ENCODE measurements at regions not wholly inside any gene's neighbourhood (a gene's known extent, or its start where the extent isn't known, plus 50 kb on each side); places are given as distances from the start of the nearest gene placed in this dataset.
A peak's percentile ranks its signal among the peaks of the same experiment; 100 is the strongest.

DNA sequence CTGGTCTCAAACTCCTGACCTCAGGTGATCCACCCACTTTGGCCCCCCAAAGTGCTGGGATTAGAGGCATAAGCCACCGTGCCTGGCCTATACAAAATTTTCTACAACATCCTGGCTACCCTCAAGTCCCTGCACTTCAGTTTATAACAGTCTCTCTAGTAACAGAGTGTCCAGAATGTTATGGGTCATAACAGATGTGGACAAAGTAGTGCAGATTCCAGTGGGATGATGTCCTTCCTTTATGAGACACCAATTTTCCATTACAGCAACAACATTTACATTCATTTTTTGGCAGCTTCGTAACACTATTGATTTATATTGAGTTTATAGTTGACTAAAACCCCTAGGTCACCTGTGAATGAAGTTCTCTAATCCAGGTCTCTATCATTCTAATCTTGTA, 429.4 kb upstream of the PTBP2 start:
- no peak for DNase-seq (ENCODE audit: low read depth)

DNA sequence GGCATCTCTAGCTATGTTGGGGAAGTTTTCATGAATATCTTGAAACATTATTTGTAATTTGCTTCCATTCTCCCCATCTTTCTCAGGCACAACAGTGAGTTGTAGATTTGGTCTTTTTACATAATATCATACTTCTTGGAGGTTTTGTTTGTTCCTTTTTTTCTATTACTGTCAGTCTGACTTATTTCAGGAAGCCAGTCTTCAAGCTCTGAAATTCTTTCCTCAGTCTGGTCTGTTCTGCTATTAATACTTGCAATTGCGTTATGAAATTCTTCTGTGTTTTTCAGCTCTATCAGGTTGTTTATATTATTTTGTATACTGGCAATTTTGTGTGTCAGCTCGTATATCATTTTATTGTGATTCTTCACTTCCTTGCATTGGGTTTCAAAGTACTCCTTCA, 424.6 kb upstream of the PTBP2 start:
- DNase-seq (ENCODE audit: low read depth): no peak

DNA sequence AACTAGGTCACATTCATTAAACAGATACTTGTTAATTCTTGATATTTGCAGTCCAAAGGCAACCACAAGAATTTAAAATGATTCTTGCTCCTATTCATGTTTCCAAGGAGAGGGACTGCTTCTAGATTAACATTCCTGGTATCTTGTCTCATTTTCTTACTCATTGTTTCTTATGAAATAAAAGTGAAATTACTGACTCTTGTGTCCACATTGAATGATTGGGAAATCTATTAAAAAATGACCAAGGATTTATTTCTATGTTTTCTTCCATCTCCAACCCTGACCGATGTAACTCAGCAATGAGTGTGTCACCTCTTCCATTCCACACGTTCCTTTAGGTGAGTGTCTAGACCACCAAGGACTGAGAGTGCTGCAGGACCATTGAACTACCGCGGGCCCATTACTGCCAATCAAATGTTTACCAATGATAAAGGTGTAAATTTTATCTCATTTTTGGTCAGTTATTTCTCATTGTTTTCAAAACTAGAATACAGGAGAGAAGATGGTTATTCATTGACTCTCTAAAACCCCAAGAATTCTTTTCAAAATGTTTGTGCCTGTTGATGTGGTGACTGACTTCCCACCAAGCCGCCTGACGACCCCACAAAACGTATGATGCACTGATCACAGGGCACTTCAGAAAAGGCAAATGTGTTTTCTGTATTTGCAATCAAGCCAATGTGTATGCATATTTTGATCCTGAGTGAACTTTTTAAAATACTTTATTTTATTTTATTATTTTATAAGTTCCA, 414.6 kb upstream of the PTBP2 start:
- no peak for DNase-seq (ENCODE audit: low read depth)

GRCh38 chr1:96308314-96308713, 413.3 kb upstream of the PTBP2 start:
- DNase-seq (ENCODE audit: low read depth): no peak

GRCh38 chr1:96309783-96310182, 411.8 kb upstream of the PTBP2 start:
- no peak for DNase-seq (ENCODE audit: low read depth)

- no peak for DNase-seq (ENCODE audit: low read depth)
Measured at GRCh38 chr1:96313216-96313615, 408.4 kb upstream of the PTBP2 start.

DNA sequence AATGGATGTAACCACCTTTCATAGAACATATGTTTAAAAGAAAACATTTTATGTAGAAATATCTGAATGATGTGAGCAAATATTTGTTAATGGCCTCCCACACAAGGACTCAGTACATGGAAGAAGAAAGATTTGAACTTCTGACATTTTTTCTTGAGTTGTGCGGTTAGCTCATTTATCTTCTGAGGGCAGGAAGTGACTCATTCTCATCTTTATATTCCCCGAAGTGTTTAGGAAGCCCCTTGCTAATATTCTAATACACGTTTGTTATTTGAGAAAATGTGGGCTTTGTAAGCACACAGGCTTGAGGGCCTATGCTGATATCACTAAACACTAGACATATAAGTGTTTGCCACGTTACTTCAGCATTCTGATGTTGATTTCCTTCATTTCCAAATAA, 392.5 kb upstream of the PTBP2 start:
- DNase-seq (ENCODE audit: low read depth): peak; percentile 11

GRCh38 chr1:96331596-96331995, 390.0 kb upstream of the PTBP2 start:
- DNase-seq (ENCODE audit: low read depth): no peak

DNA sequence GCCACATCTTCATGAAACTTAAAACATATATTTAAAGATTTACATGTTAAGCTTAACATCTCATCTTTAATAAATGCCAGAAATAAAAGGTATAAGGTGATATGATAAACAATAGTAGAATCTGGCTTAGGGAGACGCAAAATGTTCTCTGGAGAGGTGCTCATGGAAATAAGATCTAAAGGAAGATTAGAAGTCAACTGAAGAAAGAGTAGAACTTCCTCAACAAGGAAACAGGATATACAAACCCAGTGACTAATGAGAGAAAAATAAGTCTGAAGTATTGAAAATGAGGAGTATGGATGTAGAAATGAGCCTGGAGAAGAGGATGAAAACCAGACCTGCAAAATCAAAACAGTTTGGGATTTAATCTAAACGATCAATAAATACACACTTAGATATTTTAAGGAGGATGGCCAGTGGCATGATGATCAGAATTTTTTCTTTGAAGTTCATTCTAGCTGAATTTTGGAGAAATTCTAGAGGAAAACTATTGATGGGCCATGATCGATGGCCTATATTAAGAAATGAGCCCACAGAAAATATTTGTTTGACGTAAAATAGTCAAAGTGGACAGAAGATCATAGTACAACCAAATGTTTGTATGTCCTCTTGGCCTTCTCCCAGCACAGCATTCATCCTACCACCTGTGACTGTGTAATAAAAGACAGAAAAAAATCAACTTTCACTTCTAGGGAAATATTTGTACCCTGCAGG, 387.9 kb upstream of the PTBP2 start:
- DNase-seq (ENCODE audit: low read depth): no peak

GRCh38 chr1:96334236-96334557, 387.4 kb upstream of the PTBP2 start:
- no peak for DNase-seq (ENCODE audit: low read depth)

DNA sequence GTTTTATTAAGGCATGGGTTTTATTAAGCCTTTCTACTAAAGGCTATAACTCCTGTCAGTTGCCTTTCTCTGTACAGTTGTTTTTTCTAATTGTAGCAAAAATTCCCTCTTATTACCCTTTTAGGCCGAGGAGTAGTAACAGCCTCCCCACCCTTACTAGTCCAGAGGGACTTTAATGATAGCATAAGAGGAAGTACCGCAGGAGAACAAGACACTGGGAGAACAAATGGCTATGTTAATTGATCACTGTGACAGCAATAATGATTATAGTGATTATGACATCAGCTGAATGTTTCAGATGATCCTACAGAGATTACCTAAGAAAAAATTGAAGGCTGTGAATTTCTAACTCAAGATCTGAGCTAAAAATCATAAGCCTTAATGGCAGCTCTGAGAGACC, 383.0 kb upstream of the PTBP2 start:
- no peak for DNase-seq (ENCODE audit: low read depth)

DNA sequence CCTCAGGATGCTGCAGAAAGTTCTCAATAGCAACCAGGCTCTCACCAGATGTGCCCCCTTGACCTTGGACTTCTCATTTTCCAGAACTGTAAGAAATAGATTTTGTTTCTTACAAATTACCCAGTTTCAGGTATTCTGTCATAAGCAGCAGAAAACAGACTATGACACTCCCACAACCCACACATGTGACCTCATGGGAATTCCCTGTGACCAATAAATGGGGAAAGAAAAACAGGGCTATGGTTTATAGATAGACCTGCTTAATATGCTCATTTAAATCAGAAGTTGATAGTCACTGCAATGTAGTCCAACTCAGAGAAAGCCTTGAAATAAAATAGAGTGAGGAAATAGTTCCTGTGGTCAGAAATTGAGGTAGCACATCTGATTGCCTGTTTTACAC, 380.9 kb upstream of the PTBP2 start:
- DNase-seq (ENCODE audit: low read depth): no peak

DNA sequence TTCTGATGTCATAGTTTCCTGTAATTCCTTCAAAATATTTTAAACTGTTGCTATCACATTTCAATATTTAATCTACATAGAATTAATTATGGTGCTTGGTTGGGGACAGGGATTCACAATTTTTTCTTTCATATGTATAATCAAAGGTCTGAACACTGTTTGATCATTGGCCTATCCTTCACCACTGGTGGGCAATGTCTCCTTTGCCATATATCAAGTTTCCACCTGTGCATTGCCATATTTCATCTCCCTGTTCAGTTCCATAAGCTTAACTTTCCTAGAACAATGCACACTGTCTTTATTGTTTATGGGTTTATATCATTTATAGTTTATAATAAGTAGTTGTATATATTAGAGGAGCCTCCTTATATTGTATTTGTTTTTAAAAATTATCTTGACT, 374.9 kb upstream of the PTBP2 start:
- DNase-seq (ENCODE audit: low read depth): no peak

GRCh38 chr1:96349896-96350295, 371.7 kb upstream of the PTBP2 start:
- DNase-seq (ENCODE audit: low read depth): no peak

DNA sequence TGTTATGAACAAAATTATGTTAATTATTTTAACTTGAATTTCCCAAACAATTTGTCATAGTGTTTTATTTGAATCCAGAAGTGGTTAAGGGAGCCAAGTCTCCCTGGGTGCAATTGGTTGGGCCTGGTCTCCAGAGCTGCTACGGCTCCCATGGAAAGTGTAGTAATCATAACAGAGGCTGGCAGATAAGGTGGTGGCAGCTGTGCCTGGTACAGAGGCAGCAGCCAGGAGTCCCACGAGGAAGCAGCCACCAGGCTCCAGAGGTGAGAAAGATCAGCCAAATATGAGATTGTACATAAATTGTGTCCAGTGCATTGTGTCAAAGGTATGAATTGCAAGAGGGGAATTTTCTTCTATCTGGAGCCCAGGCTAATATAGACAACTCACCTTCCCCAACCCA, 368.9 kb upstream of the PTBP2 start:
- no peak for DNase-seq (ENCODE audit: low read depth)

DNA sequence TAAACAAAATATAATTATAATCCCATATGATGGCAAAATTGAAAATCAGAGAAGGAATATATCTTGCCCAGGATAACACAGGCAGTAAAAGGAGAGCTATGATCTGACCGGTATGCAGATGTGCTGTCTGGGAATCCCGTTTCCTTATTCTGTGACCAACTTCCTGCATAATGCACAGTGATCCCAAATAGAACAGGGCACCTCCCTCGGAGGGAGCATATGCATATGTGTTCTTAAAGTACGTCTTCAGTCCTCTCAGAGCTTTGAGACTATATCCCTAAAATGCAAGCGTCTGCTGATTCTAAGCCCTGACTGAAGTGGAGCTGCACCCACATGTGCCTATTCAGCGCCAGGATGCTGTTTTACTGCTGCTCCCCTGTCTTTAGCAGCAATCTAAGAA, 366.1 kb upstream of the PTBP2 start:
- DNase-seq (ENCODE audit: low read depth): no peak

GRCh38 chr1:96355961-96356360, 365.6 kb upstream of the PTBP2 start:
- DNase-seq (ENCODE audit: low read depth): no peak

DNA sequence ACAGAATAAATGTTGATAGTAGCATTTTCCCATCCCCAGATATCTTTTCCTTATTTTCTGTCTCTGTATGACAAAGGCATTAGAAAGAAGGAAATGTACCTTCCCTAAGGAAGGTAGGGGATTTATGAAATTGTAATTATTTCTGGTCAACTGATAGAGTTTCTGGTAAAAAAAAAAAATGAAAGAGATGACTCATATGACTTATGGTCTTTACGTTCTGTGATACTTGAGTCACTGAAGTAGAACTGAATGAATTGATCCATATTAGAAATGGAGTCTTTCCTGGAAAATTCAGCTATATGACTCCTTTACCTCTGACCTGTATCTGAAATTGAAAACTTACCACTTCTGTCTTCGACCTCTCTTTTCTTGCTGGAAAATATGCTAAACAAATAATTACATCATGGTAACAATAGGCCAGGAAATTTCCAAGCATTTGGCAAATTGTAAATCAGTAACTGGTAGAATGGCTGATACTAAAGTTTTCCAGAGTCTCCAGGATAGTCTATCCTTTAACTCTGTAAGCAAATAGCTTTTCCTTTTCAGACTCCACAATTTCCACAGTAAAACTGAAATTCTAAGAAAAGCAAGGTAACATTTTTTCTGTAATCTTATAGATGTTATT, 364.3 kb upstream of the PTBP2 start:
- DNase-seq (ENCODE audit: low read depth): no peak

GRCh38 chr1:96358057-96358456, 363.5 kb upstream of the PTBP2 start:
- DNase-seq (ENCODE audit: low read depth): no peak

- no peak for DNase-seq (ENCODE audit: low read depth)
Measured at GRCh38 chr1:96360036-96360795, 361.4 kb upstream of the PTBP2 start.

DNA sequence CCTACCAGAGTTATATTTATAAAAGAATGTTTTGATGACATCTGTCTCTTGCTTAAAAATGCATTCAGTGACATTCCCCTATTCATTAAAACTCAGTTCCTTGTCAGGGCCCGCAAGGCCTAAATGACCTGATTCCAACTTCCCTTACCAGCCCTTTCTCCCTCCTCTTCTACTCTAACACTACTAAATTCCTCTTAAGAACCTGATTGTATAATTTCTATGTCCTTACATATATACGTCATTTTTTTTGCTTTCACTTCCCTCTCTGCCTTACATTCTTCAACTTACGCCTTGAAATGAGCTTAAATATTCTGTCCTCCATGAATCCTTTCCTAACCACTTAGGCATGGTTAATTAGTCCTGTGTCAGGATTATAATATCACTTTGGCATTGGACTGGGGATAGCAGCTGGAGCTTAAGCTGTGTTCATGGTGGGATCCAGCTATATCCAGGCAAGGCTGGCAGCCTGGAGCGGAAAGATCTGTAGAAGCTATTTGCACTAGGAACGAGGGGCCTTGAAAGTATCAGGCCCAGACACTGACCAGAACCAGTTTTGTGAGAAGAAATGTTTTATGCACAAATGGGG, 360.2 kb upstream of the PTBP2 start:
- DNase-seq (ENCODE audit: low read depth): no peak

DNA sequence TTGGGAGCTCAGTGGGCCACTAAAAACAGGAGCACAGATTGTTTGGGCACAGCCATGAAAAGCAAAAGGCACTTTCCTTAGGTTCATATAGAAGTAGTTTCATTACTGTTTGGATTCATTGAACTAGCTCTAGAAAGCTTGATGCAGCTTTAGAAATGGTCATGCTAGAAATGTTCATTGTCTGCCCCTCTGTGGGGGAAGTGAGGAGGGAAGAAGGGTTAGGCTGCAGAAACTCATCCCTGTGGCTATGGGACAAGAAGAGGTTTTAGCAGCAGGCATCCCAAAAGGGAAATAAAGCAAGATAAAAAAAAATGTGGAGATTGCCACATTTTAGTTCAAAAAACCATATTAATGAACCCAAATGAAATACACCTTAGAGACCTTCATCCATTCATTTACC, 359.6 kb upstream of the PTBP2 start:
- DNase-seq (ENCODE audit: low read depth): no peak
